ENCODE measurements at regions not wholly inside any gene's neighbourhood (a gene's known extent, or its start where the extent isn't known, plus 50 kb on each side); places are given as distances from the start of the nearest gene placed in this dataset.
"Not testable (repeated sequence)": the region's sequence is repeated elsewhere in the genome, so short reads cannot be mapped to it uniquely, and the experiment has no call there.

DNA sequence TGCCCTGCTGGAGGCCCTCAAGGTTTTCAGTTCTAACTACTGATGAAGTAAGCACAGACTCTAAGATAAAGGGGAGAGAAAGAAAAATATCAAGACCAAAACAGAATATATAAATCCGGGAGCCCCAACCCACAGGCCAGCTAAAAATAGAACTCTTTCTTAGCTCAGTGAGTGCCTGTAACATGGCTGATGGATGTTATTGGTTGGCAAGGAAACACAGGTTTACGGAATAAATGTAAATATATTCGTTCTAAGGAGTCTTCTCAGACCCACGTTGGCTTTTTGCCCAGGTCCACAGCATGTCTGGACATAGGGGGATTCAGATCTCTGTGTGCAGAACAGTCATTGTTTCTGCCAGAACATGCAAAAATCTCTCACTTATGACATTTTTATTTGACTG, 139.0 kb upstream of the SERPINE2 start:
- no peak for DNase-seq (ENCODE audit: low read depth in 2 of 3, low spot score in 2 of 3)

GRCh38 chr2:224175538-224175937, 136.5 kb upstream of the SERPINE2 start:
- no peak for DNase-seq (ENCODE audit: low read depth in 2 of 3, low spot score in 2 of 3)

DNA sequence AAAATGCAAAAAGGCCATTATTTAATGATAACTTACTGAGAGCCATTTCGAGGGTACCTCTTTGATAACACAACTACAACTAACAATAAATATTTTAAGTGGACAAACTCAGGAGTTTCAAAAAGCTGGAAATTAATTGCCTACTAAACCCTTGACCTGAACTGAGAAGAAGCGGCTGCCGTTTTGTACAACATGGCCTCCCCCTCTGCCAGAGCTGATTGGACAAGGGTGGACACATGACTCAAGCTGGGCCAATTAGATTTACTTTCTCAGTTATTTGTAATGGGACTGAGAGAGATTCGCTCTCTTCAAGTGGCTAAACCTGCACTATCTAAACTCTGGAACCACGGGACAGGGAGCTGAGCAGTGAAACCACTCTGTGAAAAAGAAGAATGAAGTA, 135.9 kb upstream of the SERPINE2 start:
- no peak for DNase-seq (ENCODE audit: low read depth in 2 of 3, low spot score in 2 of 3)

GRCh38 chr2:224174521-224174920, 135.4 kb upstream of the SERPINE2 start:
- no peak for DNase-seq (ENCODE audit: low read depth in 2 of 3, low spot score in 2 of 3)

- DNase-seq (ENCODE audit: low read depth in 2 of 3, low spot score in 2 of 3), result no peak
These were observed 134.8 kb upstream of the SERPINE2 start for GRCh38 chr2:224173933-224174332.

DNA sequence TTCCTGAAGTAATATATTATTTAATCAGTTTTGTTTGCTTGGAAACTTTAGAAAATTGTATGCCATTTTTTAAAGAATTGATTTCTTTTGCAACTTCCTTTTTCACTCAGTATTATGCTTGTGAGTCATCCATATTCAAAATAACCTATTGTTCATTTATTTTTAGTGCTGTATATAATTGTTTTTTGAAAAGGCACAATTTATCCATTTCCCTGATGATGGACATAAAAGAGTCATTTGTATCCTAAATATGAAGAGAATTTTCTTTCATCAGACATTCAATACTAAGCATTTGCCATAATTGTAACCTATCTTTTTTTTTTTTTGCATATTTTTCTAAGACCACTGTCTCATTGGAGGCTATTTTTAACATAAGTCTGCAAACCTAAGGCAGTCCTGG, 134.1 kb upstream of the SERPINE2 start:
- DNase-seq (ENCODE audit: low read depth in 2 of 3, low spot score in 2 of 3), result no peak

DNA sequence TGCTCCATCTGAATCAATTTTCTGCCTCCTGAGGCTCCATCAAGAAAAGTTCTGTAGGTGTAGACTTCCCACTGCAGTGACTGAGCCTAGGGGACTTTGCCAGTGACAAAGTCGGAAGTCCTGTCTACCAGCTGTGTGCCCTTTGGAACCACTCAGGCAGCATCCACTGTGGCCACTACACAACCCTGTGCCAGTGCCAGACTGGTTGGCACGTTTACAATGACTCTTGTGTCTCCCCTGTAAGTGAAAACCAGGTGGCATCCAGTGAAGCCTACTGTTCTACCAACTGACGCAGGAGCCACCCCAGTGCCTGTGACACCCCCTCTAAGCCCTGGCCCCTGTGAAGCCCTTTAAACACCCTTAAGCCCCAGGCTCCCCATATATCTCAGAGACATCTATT, 132.1 kb upstream of the SERPINE2 start:
- DNase-seq (ENCODE audit: low read depth in 2 of 3, low spot score in 2 of 3), result no peak

DNA sequence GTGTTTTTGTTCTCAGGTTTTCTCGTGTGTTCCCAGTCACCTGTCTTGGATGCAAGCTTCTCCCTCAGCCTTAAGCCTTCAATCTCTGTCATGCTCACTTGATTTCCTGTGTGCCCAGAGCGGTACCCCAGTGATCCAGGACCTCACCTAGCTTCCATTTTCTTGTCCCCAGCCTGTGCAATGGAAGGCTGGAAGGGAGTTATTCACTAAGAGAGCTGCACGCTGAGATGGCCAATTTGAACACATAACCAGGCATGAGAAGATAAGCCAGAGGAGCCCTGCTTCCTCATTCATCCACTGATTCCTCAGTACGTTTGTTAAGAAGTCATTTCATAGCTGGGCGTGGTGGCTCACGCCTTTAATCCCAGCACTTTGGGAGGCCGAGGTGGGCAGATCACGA, 130.8 kb upstream of the SERPINE2 start:
- no peak for DNase-seq (ENCODE audit: low read depth in 2 of 3, low spot score in 2 of 3)

GRCh38 chr2:224167781-224168180, 128.7 kb upstream of the SERPINE2 start:
- DNase-seq (ENCODE audit: low read depth in 2 of 3, low spot score in 2 of 3), result not testable (repeated sequence)

DNA sequence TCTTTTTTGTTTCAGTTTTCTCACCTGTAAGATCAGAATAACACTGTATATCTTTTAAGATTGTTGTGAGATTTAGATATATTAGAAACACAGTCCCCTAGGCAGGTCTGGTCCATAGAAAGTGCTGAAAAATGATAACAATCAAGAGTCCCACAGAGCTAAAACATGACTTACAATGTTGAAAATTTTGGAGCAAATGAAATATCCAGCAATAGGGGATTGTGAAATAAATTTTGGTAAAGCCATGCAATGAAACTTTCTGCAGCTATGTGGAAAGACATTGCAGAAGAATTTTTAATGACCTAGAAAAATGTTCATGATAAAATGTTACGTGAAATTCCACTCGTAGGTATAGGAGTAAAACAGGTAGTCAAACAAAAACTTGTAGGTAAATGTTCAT, 127.6 kb upstream of the SERPINE2 start:
- no peak for DNase-seq (ENCODE audit: low read depth in 2 of 3, low spot score in 2 of 3)

GRCh38 chr2:224165901-224166319, 126.8 kb upstream of the SERPINE2 start:
- DNase-seq (ENCODE audit: low read depth in 2 of 3, low spot score in 2 of 3), result no peak

DNA sequence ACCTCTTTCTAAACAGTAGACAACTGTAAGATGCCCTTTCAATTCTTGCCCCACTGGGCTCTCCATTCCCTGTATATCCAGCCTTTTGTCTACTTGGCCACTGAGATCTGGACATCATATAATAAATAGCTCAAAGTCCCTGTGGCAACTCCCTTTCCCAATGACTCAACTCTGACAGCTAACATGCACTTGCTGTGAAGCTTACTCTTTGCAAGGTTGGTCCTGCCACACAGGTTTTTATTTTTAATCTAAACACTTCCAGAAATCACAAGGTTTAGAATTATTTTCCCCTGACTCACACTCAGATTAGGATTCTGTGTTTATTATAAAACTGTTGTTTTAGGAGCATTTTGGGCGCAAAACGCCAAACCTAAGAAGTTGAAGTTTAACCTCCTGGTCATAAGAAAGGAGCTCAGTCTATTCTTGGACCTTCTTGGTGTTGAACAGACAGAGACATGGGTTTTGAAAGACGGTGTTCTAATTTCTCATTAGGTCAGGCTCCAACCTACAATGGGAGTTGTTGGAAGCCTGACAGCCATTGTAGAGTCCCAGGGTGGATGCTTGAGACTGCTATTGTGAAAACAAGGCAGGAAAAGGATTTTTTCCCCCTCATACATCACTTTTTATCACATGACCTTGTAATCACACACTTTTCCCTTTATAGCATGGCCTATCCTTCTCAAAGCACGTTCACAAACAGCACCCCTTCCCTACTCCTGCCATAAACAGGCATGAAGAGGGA, 124.7 kb upstream of the SERPINE2 start:
- no peak for DNase-seq (ENCODE audit: low read depth in 2 of 3, low spot score in 2 of 3)

GRCh38 chr2:224162122-224162521, 123.0 kb upstream of the SERPINE2 start:
- no peak for DNase-seq (ENCODE audit: low read depth in 2 of 3, low spot score in 2 of 3)

DNA sequence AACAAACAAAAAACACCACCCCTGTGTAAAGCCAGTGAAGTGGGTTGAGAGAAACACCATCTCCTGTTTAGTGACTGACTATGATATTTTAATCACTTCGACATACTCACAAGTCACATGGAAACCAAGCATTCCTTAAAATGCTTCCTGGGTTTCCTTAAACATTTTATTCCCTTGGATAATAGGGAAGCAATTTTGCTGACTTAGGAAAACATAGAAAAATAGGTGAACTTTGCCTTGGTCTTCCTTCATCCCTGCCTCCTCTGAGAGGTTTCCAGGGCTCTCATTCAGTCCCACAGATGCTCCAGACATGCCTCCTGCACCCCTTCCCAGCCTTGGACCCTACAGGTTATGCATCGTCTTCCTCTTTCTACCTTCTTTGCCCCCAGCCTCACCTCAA, 122.6 kb upstream of the SERPINE2 start:
- DNase-seq (ENCODE audit: low read depth in 2 of 3, low spot score in 2 of 3), result no peak

DNA sequence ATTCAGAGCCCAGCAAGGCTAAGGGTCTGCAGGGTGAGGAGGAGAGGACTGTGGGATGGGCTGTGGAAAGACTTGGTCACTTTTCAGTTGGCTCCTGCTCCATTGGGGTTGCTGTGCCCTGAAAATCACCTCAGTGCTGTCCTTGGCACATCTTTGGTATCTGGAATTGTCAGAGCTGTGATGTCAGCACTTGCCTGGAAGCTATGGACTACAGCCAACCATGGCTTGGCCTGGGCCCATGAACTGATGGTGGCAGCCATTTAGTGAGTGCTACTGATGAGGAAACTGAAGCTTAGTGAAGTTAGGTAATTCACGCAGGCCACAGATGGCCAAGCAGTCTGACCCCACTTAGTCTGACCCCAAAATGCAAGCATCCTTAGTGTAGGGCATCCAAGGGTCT, 121.8 kb upstream of the SERPINE2 start:
- DNase-seq (ENCODE audit: low read depth in 2 of 3, low spot score in 2 of 3), result no peak

- no peak for DNase-seq (ENCODE audit: low read depth in 2 of 3, low spot score in 2 of 3)
These were observed 120.4 kb upstream of the SERPINE2 start for GRCh38 chr2:224159345-224159928.

- no peak for DNase-seq (ENCODE audit: low read depth in 2 of 3, low spot score in 2 of 3)
These were observed 119.7 kb upstream of the SERPINE2 start for GRCh38 chr2:224158831-224159230.

DNA sequence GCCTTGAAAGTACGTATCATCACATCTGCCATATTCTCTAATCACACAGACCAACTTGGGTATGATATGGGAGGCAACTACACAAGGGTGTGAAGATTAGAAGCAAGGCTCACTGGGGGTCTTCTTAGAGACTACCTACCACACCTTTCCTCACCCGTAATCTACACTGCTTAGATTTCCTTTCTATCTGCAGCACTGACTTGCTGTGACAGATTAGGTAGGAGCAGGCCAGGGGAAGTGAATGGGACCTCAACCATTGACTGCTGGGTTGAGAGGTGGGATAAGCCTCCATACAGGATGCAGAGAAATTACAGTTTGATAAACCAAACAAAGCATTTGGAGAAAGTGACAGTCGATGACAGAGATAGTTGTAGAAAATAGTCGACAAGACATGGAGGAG, 119.0 kb upstream of the SERPINE2 start:
- no peak for DNase-seq (ENCODE audit: low read depth in 2 of 3, low spot score in 2 of 3)

GRCh38 chr2:224157655-224158054, 118.6 kb upstream of the SERPINE2 start:
- no peak for DNase-seq (ENCODE audit: low read depth in 2 of 3, low spot score in 2 of 3)

- DNase-seq (ENCODE audit: low read depth in 2 of 3, low spot score in 2 of 3), result no peak
These were observed 117.3 kb upstream of the SERPINE2 start for GRCh38 chr2:224156436-224156835.

GRCh38 chr2:224155896-224156295, 116.8 kb upstream of the SERPINE2 start:
- DNase-seq (ENCODE audit: low read depth in 2 of 3, low spot score in 2 of 3), result no peak

- no peak for DNase-seq (ENCODE audit: low read depth in 2 of 3, low spot score in 2 of 3)
These were observed 116.3 kb upstream of the SERPINE2 start for GRCh38 chr2:224155371-224155770.

- no peak for DNase-seq (ENCODE audit: low read depth in 2 of 3, low spot score in 2 of 3)
These were observed 112.7 kb upstream of the SERPINE2 start for GRCh38 chr2:224151680-224152310.
